HL-60 (cell line): ENCODE measurements at regions not wholly inside any gene's neighbourhood (a gene's known extent, or its start where the extent isn't known, plus 50 kb on each side); places are given as distances from the start of the nearest gene placed in this dataset.

Source experiments
- TF ChIP-seq, protein P1 (sequence below): IDR thresholded peaks from one replicate; pipeline ENCODE4 v1.5.1; 2011; ENCODE audit warnings: low read length, control low read depth, inconsistent platforms; ENCODE audit not compliant: insufficient read depth
- TF ChIP-seq, protein P2 (sequence below): IDR thresholded peaks from 2 replicates; pipeline ENCODE4 v1.6.1; 2012; ENCODE audit warnings: low read depth; ENCODE audit not compliant: insufficient replicate concordance

DNA sequence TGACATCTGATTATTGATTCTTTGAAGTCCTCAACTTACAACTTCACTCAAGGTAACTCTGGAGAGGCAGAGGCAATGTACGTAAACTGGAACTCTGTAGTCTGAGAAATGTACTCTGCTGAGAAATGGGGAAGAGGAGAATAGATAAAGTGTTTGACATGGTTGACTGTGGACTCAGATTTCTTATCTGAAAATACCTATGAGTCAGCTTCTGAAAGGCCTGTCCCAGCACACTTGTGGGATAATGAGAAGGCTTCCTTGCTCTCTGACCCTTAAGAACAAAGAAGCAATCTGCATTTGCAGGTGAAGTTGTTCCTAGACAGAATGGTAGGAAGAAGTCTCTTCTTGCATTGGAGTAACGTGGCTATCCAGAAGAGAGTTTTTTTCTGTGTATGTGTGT is 1573.5 kb downstream of the BRINP3 start:
- TF ChIP-seq, protein P1, sequence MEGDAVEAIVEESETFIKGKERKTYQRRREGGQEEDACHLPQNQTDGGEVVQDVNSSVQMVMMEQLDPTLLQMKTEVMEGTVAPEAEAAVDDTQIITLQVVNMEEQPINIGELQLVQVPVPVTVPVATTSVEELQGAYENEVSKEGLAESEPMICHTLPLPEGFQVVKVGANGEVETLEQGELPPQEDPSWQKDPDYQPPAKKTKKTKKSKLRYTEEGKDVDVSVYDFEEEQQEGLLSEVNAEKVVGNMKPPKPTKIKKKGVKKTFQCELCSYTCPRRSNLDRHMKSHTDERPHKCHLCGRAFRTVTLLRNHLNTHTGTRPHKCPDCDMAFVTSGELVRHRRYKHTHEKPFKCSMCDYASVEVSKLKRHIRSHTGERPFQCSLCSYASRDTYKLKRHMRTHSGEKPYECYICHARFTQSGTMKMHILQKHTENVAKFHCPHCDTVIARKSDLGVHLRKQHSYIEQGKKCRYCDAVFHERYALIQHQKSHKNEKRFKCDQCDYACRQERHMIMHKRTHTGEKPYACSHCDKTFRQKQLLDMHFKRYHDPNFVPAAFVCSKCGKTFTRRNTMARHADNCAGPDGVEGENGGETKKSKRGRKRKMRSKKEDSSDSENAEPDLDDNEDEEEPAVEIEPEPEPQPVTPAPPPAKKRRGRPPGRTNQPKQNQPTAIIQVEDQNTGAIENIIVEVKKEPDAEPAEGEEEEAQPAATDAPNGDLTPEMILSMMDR, result no peak
- TF ChIP-seq, protein P2, sequence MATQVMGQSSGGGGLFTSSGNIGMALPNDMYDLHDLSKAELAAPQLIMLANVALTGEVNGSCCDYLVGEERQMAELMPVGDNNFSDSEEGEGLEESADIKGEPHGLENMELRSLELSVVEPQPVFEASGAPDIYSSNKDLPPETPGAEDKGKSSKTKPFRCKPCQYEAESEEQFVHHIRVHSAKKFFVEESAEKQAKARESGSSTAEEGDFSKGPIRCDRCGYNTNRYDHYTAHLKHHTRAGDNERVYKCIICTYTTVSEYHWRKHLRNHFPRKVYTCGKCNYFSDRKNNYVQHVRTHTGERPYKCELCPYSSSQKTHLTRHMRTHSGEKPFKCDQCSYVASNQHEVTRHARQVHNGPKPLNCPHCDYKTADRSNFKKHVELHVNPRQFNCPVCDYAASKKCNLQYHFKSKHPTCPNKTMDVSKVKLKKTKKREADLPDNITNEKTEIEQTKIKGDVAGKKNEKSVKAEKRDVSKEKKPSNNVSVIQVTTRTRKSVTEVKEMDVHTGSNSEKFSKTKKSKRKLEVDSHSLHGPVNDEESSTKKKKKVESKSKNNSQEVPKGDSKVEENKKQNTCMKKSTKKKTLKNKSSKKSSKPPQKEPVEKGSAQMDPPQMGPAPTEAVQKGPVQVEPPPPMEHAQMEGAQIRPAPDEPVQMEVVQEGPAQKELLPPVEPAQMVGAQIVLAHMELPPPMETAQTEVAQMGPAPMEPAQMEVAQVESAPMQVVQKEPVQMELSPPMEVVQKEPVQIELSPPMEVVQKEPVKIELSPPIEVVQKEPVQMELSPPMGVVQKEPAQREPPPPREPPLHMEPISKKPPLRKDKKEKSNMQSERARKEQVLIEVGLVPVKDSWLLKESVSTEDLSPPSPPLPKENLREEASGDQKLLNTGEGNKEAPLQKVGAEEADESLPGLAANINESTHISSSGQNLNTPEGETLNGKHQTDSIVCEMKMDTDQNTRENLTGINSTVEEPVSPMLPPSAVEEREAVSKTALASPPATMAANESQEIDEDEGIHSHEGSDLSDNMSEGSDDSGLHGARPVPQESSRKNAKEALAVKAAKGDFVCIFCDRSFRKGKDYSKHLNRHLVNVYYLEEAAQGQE, result no peak
